CD4-positive, alpha-beta memory T cell (primary cell): ENCODE measurements at regions not wholly inside any gene's neighbourhood (a gene's known extent, or its start where the extent isn't known, plus 50 kb on each side); places are given as distances from the start of the nearest gene placed in this dataset.

Experiments used
- CTCF ChIA-PET: fragments of 350-600 bp; sonication (Branson Sonifier 250); formaldehyde crosslinking; loops from one replicate; lab custom pipeline; 2021; ENCODE audit warnings: inconsistent platforms; ENCODE audit not compliant: partially characterized antibody; lab: Charles Lee
- POLR2A ChIA-PET: fragments of 350-600 bp; sonication (Branson Sonifier 250); formaldehyde crosslinking; loops from one replicate; lab custom pipeline; 2021; ENCODE audit not compliant: partially characterized antibody; lab: Charles Lee
- DNase-seq, 5 donors: peaks; one replicate each; pipeline versions ENCODE4 v3.0.0 to v3.0.0-alpha.2; 2020 to 2022; ENCODE audit warnings: mixed read lengths in 1 of 5
- H3K27ac ChIP-seq: one replicate; pipeline ENCODE4 v1.7.0; 2013; ENCODE audit warnings: low read depth, low read length
- H3K27me3 ChIP-seq: 2 replicates; pipeline ENCODE4 v1.7.0; 2013; ENCODE audit warnings: mild to moderate bottlenecking, low read length, moderate library complexity; ENCODE audit not compliant: insufficient read depth
- H3K36me3 ChIP-seq: 2 replicates; pipeline ENCODE4 v1.7.0; 2013; ENCODE audit warnings: mild to moderate bottlenecking, low read length, moderate library complexity; ENCODE audit not compliant: insufficient read depth
- H3K4me1 ChIP-seq: 2 replicates; pipeline ENCODE4 v1.7.0; 2013; ENCODE audit warnings: mild to moderate bottlenecking, low read length, moderate library complexity; ENCODE audit not compliant: insufficient read depth
- H3K4me3 ChIP-seq, 2 donors: one replicate each; pipeline ENCODE4 v1.7.0; 2013; ENCODE audit warnings: low read length in 2 of 2, mild to moderate bottlenecking in 1 of 2
- H3K9me3 ChIP-seq, 2 donors: one replicate each; pipeline ENCODE4 v1.7.0; 2013; ENCODE audit warnings: low read length in 2 of 2, control low read depth in 1 of 2; ENCODE audit not compliant: control insufficient read depth in 1 of 2
- H3K27ac Mint-ChIP-seq, 7 donors: one replicate each; pipeline ENCODE4 v1.8.0; 2020 to 2021; ENCODE audit warnings: mixed read lengths in 7 of 7, mild to moderate bottlenecking in 6 of 7, inconsistent platforms in 3 of 7, moderate library complexity in 3 of 7
- H3K27me3 Mint-ChIP-seq, 2 donors: one replicate each; pipeline ENCODE4 v1.8.0; 2020 to 2021; ENCODE audit warnings: mixed read lengths in 2 of 2
- H3K36me3 Mint-ChIP-seq, 2 donors: one replicate each; pipeline ENCODE4 v1.8.0; 2020 to 2021; ENCODE audit warnings: mixed read lengths in 2 of 2, inconsistent platforms in 1 of 2, mild to moderate bottlenecking in 1 of 2
- H3K4me1 Mint-ChIP-seq, 4 donors: one replicate each; pipeline ENCODE4 v1.8.0; 2020 to 2021; ENCODE audit warnings: mixed read lengths in 4 of 4, mild to moderate bottlenecking in 1 of 4
- H3K4me3 Mint-ChIP-seq, 8 donors: one replicate each; pipeline ENCODE4 v1.8.0; 2020 to 2021; ENCODE audit warnings: mixed read lengths in 8 of 8, mild to moderate bottlenecking in 7 of 8, moderate library complexity in 6 of 8, inconsistent platforms in 3 of 8
- H3K9me3 Mint-ChIP-seq, 8 donors: one replicate each; pipeline ENCODE4 v1.8.0; 2020 to 2021; ENCODE audit warnings: mixed read lengths in 8 of 8, mild to moderate bottlenecking in 5 of 8, inconsistent platforms in 3 of 8, moderate library complexity in 1 of 8
- intact Hi-C: fragments of 100-400 bp; cut with micrococcal nuclease; formaldehyde crosslinking; loops from one replicate; pipeline ENCODE4 v1.15.1; 2023

DNA sequence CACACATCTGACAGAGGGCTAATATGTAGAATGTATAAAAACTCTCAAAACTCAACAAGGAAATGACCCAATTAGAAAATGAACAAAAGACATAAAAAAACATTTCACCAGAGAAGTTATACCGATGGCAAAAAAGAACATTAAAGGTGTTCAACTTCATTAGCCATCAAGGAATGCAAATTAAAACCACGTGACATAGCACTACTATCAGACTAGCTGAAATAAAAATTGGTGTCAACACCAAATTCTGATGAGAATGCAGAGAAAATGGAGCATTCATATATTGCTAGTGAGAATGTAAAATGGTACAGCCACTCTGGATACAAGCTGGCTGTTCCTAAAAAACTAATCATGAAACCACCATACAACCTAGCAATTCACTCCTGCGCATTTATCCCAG, 128.0 kb downstream of the INSIG2 start:
- CTCF ChIA-PET, result interaction anchor here (2.0 to 2.3 kb wide), 2 partner anchors 12 to 639 kb away, joined by 6 to 14 read pairs; no protein-coding TSS in a partner anchor
- Mint-ChIP-seq H3K36me3 (no peaks in the 10 kb centered on the region), H3K27ac (no peak overlapping the region), H3K4me1 (no peaks in the 10 kb centered on the region), H3K9me3 (no peaks in the 10 kb centered on the region), H3K4me3 (no peak overlapping the region), H3K27me3 (peaks cover 23 to 28% of the 10 kb centered on the region in 2 donors)
- no peak for DNase-seq
- Histone ChIP-seq H3K4me3 (no peak overlapping the region), H3K36me3 (no peaks in the 10 kb centered on the region), H3K9me3 (no peaks in the 10 kb centered on the region), H3K4me1 (no peaks in the 10 kb centered on the region), H3K27ac (no peak overlapping the region), H3K27me3 (peaks cover 8% of the 10 kb centered on the region)
- POLR2A ChIA-PET, result no interaction called here
- intact Hi-C loops, result no loop called here

DNA sequence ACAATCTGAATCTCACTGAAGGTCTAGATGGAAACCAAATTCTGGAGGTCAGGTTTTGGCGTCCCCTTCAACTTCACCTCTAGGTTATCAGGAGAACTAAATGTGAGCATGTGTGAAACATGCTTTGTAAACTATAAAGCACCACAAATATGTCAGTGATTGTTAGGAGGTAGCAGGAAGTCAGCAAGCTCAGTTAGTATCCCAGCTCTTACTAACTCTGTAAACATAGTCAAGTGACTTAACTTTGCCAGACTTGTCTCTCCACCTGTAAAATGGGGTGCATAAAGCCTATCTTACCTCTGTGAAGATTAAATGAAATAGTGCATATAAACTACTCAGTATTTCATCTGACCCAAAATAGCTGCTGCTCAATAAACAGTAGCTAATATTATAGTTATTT, 121.5 kb downstream of the INSIG2 start:
- no peaks in the 10 kb centered on the region for H3K9me3 Mint-ChIP-seq
- H3K36me3 ChIP-seq, result no peaks in the 10 kb centered on the region
- no peaks in the 10 kb centered on the region for H3K4me1 Mint-ChIP-seq
- no peaks in the 10 kb centered on the region for H3K27me3 ChIP-seq
- H3K4me1 ChIP-seq, result no peaks in the 10 kb centered on the region
- H3K27ac ChIP-seq, result no peak overlapping the region
- H3K4me3 ChIP-seq, result no peak overlapping the region
- peaks cover 28 to 31% of the 10 kb centered on the region in 2 donors for H3K27me3 Mint-ChIP-seq
- no peak for DNase-seq
- no peaks in the 10 kb centered on the region for H3K9me3 ChIP-seq
- H3K36me3 Mint-ChIP-seq, result no peaks in the 10 kb centered on the region
- intact Hi-C loops, result no loop called here
- no peak overlapping the region for H3K27ac Mint-ChIP-seq
- CTCF ChIA-PET, result interaction anchor here (1.3 to 3.3 kb wide), 2 partner anchors 8 to 12 kb away, joined by 6 to 12 read pairs; no protein-coding TSS in a partner anchor
- POLR2A ChIA-PET, result no interaction called here
- H3K4me3 Mint-ChIP-seq, result no peak overlapping the region

DNA sequence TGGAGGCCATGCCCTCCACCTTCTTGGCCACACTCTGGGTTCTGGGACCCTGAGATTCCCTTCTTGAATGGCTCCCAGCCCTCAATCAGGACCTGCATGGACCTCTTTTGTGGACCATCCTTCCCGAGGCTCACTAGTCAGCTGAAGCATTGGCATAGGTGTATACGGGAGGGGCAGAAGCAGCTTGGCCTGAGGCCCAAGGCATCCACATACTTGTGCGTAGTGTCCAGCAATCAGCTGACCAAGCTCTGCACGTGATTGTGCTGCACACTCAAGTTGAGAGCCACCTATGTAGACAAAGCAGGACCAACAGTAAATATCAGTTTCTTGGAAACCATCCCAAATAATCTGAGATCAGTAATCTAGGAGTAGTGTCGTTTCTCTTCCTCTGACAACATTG, 119.6 kb downstream of the INSIG2 start:
- Histone ChIP-seq H3K27ac (no peak overlapping the region), H3K4me3 (no peak overlapping the region), H3K4me1 (no peaks in the 10 kb centered on the region), H3K36me3 (no peaks in the 10 kb centered on the region), H3K27me3 (no peaks in the 10 kb centered on the region), H3K9me3 (no peaks in the 10 kb centered on the region)
- ChIA-PET CTCF (interaction anchor here (1.6 to 1.7 kb wide), 2 partner anchors 11 to 13 kb away, joined by 4 to 9 read pairs; no protein-coding TSS in a partner anchor), POLR2A (no interaction called here)
- DNase-seq, result no peak
- H3K4me1 Mint-ChIP-seq, result peaks cover 0 to 3% (median 3%) of the 10 kb centered on the region in 4 donors
- no peak overlapping the region for H3K4me3 Mint-ChIP-seq
- peaks cover 28 to 31% of the 10 kb centered on the region in 2 donors for H3K27me3 Mint-ChIP-seq
- intact Hi-C loops, result no loop called here
- H3K9me3 Mint-ChIP-seq, result no peaks in the 10 kb centered on the region
- no peaks in the 10 kb centered on the region for H3K36me3 Mint-ChIP-seq
- no peak overlapping the region for H3K27ac Mint-ChIP-seq

DNA sequence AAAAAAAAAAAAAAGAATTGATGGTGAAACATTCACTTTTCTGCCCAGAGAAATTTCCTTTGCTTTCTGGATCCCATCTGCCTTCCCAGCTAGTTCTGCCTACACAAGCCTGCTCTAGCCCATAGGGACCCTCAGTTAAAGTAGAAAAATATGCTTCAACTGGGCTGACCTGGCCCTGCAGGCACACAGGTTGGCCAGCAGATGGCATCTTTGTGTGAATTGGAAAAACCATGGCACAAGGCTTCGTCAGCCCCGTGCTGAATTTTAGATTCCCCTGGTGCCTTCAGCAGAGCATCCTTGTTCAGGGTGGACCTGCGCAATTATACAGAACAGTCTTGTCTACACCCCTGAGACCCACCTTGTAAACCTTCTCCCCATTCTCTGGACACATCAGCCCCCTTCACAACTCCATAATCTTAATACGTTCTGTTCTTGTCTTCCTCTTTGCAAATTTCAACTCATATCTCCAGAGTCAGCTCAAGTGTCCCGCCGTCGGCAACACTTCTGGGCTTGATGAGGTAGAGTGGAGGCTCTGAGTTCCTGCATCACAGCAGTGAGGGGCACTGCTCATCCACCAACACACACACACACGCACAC, 114.5 kb downstream of the INSIG2 start:
- H3K27me3 Mint-ChIP-seq, result peaks cover 13 to 16% of the 10 kb centered on the region in 2 donors
- Histone ChIP-seq H3K36me3 (no peaks in the 10 kb centered on the region), H3K27ac (no peak overlapping the region), H3K9me3 (no peaks in the 10 kb centered on the region), H3K4me3 (no peak overlapping the region), H3K27me3 (no peaks in the 10 kb centered on the region), H3K4me1 (no peaks in the 10 kb centered on the region)
- H3K9me3 Mint-ChIP-seq, result no peaks in the 10 kb centered on the region
- H3K36me3 Mint-ChIP-seq, result no peaks in the 10 kb centered on the region
- peak in 4 of 5 donors; percentile 40 to 49 (median 42) for DNase-seq
- intact Hi-C loops, result loop anchor here (2.0 kb wide), 1 partner anchor 16 kb away; no protein-coding TSS in a partner anchor
- POLR2A ChIA-PET, result no interaction called here
- peaks cover 0 to 6% (median 5%) of the 10 kb centered on the region in 4 donors for H3K4me1 Mint-ChIP-seq
- H3K4me3 Mint-ChIP-seq, result peak overlapping the region in 6 of 8 donors; percentile 11 to 75 (median 56)
- CTCF ChIA-PET, result interaction anchor here (0.6 to 2.9 kb wide), 14 partner anchors 9 to 653 kb away, joined by 3 to 18 read pairs (median 4); no protein-coding TSS in a partner anchor
- H3K27ac Mint-ChIP-seq, result no peak overlapping the region

DNA sequence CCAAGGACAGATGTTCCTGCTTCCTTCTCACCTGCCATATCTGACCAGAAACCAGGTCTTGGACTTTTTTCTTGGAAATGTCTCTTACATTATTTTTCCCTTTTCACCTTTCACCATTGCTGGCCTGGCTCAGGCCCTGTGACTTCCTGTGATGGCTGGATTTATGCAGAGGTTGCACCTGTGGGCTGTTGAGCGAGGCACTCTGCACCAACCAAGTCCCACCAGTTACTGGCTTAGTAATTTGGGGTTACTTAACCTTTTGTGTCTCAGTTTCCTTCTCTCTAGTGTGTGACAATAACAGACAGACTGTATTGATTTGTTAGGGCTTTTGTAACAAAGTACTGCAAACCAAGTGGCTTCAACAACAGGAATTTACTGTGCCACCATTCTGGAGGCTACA, 110.0 kb downstream of the INSIG2 start:
- no peaks in the 10 kb centered on the region for H3K9me3 ChIP-seq
- no peaks in the 10 kb centered on the region for H3K27me3 ChIP-seq
- DNase-seq, result no peak
- H3K9me3 Mint-ChIP-seq, result no peaks in the 10 kb centered on the region
- intact Hi-C loops, result no loop called here
- H3K4me1 ChIP-seq, result no peaks in the 10 kb centered on the region
- ChIA-PET CTCF (interaction anchor here (1.5 kb wide), 1 partner anchor 10 kb away, joined by 4 read pairs; no protein-coding TSS in a partner anchor), POLR2A (no interaction called here)
- no peak overlapping the region for H3K4me3 Mint-ChIP-seq
- peaks cover 0 to 6% (median 5%) of the 10 kb centered on the region in 4 donors for H3K4me1 Mint-ChIP-seq
- H3K27me3 Mint-ChIP-seq, result peaks cover 5 to 6% of the 10 kb centered on the region in 2 donors
- H3K36me3 Mint-ChIP-seq, result no peaks in the 10 kb centered on the region
- no peaks in the 10 kb centered on the region for H3K36me3 ChIP-seq
- H3K27ac Mint-ChIP-seq, result no peak overlapping the region
- no peak overlapping the region for H3K4me3 ChIP-seq
- no peak overlapping the region for H3K27ac ChIP-seq

DNA sequence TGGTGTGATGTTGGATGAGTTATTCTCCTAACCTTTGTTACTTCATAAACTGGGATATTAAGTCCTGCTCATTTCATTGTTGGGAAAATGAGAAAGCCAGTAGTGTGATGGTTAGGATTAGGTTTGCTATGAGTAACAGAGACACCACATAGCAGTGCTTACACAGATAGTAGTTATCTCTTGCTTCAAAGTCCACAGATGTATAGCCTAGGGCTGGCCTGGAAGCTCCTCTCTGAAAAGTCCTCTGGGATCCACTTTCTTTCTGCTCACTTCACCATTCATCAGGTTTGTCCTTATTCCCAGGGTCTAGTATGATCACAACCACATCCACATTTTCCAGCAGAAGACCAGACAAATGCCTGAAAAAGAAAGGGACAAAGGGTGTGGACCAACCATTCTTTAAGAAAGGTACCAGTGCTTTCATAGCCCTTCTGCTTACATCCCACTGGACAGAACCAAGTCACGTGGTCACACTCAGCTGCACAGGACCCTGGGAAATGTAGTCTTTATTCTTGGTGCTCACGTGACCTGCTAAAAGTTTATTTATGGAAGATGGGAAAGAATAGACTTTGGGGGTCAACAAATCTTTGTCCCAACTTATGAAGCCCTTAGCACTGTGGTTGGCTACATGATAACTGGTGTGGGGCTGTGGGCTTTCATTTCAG, 108.9 kb downstream of the INSIG2 start:
- no peak for DNase-seq
- ChIA-PET CTCF (interaction anchor here (1.5 kb wide), 1 partner anchor 11 kb away, joined by 4 read pairs; no protein-coding TSS in a partner anchor), POLR2A (no interaction called here)
- no peaks in the 10 kb centered on the region for H3K36me3 ChIP-seq
- Mint-ChIP-seq H3K36me3 (no peaks in the 10 kb centered on the region), H3K27ac (no peak overlapping the region), H3K4me1 (no peaks in the 10 kb centered on the region), H3K4me3 (no peak overlapping the region), H3K27me3 (peaks cover 0 to 3% of the 10 kb centered on the region in 2 donors), H3K9me3 (no peaks in the 10 kb centered on the region)
- no peak overlapping the region for H3K4me3 ChIP-seq
- no peaks in the 10 kb centered on the region for H3K9me3 ChIP-seq
- H3K27me3 ChIP-seq, result no peaks in the 10 kb centered on the region
- no peak overlapping the region for H3K27ac ChIP-seq
- H3K4me1 ChIP-seq, result no peaks in the 10 kb centered on the region
- intact Hi-C loops, result no loop called here

DNA sequence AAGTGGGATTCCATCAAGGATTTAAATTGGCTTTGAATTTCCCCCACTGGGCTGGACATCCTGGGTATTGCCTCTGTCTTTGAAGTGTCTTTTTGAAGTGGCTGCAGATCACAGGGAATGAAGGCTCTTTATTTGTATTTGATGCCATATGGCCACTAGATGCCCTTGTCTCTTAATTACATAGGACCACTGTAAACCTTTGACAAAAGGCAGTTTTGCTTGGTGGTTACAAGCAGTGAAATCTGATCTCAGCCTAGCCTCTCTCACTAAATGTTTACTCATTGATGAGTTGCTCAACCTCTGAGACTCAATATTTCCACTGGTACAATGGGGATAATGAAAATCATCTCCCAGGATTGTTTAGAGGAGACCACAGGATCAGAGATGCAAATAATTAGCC, 102.2 kb downstream of the INSIG2 start:
- no peak overlapping the region for H3K27ac Mint-ChIP-seq
- no peak overlapping the region for H3K27ac ChIP-seq
- no peaks in the 10 kb centered on the region for H3K27me3 ChIP-seq
- H3K36me3 Mint-ChIP-seq, result peaks cover 0 to 5% of the 10 kb centered on the region in 2 donors
- peaks cover 10 to 17% (median 12%) of the 10 kb centered on the region in 4 donors for H3K4me1 Mint-ChIP-seq
- no peak for DNase-seq
- peaks cover 0 to 2% (median 0%) of the 10 kb centered on the region in 8 donors for H3K9me3 Mint-ChIP-seq
- H3K4me1 ChIP-seq, result no peaks in the 10 kb centered on the region
- no peaks in the 10 kb centered on the region for H3K27me3 Mint-ChIP-seq
- ChIA-PET CTCF (interaction anchor here (1.3 kb wide), 1 partner anchor 158 kb away, joined by 3 read pairs; no protein-coding TSS in a partner anchor), POLR2A (no interaction called here)
- H3K36me3 ChIP-seq, result no peaks in the 10 kb centered on the region
- no peaks in the 10 kb centered on the region for H3K9me3 ChIP-seq
- H3K4me3 ChIP-seq, result no peak overlapping the region
- H3K4me3 Mint-ChIP-seq, result no peak overlapping the region
- intact Hi-C loops, result no loop called here
